ENCODE measurements at regions not wholly inside any gene's neighbourhood (a gene's known extent, or its start where the extent isn't known, plus 50 kb on each side); places are given as distances from the start of the nearest gene placed in this dataset.

- Histone ChIP-seq H3K27ac (ENCODE audit: low read depth, low read length) (no peak overlapping the region), H3K27me3 (ENCODE audit: control insufficient read depth, insufficient read depth, low read length) (peaks cover 21% of the 10 kb centered on the region), H3K4me3 (ENCODE audit: low read depth, low read length) (no peak overlapping the region), H3K9me3 (ENCODE audit: control insufficient read depth, insufficient read depth, low read length) (no peaks in the 10 kb centered on the region)
- DNase-seq (ENCODE audit: low read depth, low spot score): no peak
- CTCF ChIA-PET: no interaction called here
- no peak for TF ChIP-seq CTCF (IDR thresholded peaks at IDR 0.05; ENCODE audit: low read depth, low read length)
- POLR2A ChIA-PET: no interaction called here
Observed at GRCh38 chr12:113612076-113612728, 140.5 kb upstream of the LHX5 start.

GRCh38 chr12:113611652-113612051 lies 140.0 kb upstream of the LHX5 start:
- H3K27ac ChIP-seq (ENCODE audit: low read depth, low read length): no peak overlapping the region
- no peak overlapping the region for H3K4me3 ChIP-seq (ENCODE audit: low read depth, low read length)
- DNase-seq (ENCODE audit: low read depth, low spot score): no peak
- no peak for TF ChIP-seq CTCF (IDR thresholded peaks at IDR 0.05; ENCODE audit: low read depth, low read length)
- POLR2A ChIA-PET: no interaction called here
- peaks cover 21% of the 10 kb centered on the region for H3K27me3 ChIP-seq (ENCODE audit: control insufficient read depth, insufficient read depth, low read length)
- no peaks in the 10 kb centered on the region for H3K9me3 ChIP-seq (ENCODE audit: control insufficient read depth, insufficient read depth, low read length)
- CTCF ChIA-PET: no interaction called here

GRCh38 chr12:113610698-113611097 lies 139.0 kb upstream of the LHX5 start:
- ChIA-PET POLR2A (no interaction called here), CTCF (no interaction called here)
- H3K4me3 ChIP-seq (ENCODE audit: low read depth, low read length): no peak overlapping the region
- H3K27me3 ChIP-seq (ENCODE audit: control insufficient read depth, insufficient read depth, low read length): peaks cover 21% of the 10 kb centered on the region
- H3K27ac ChIP-seq (ENCODE audit: low read depth, low read length): no peak overlapping the region
- no peak for TF ChIP-seq CTCF (IDR thresholded peaks at IDR 0.05; ENCODE audit: low read depth, low read length)
- H3K9me3 ChIP-seq (ENCODE audit: control insufficient read depth, insufficient read depth, low read length): no peaks in the 10 kb centered on the region
- no peak for DNase-seq (ENCODE audit: low read depth, low spot score)

- CTCF ChIA-PET: no interaction called here
- Histone ChIP-seq H3K27ac (ENCODE audit: low read depth, low read length) (no peak overlapping the region), H3K4me3 (ENCODE audit: low read depth, low read length) (no peak overlapping the region), H3K9me3 (ENCODE audit: control insufficient read depth, insufficient read depth, low read length) (no peaks in the 10 kb centered on the region), H3K27me3 (ENCODE audit: control insufficient read depth, insufficient read depth, low read length) (peaks cover 21% of the 10 kb centered on the region)
- DNase-seq (ENCODE audit: low read depth, low spot score): no peak
- POLR2A ChIA-PET: no interaction called here
- no peak for TF ChIP-seq CTCF (IDR thresholded peaks at IDR 0.05; ENCODE audit: low read depth, low read length)
Observed at GRCh38 chr12:113609692-113610469, 138.2 kb upstream of the LHX5 start.

GRCh38 chr12:113604666-113605065 lies 133.0 kb upstream of the LHX5 start:
- no peak overlapping the region for H3K27ac ChIP-seq (ENCODE audit: low read depth, low read length)
- ChIA-PET POLR2A (no interaction called here), CTCF (no interaction called here)
- peaks cover 2% of the 10 kb centered on the region for H3K27me3 ChIP-seq (ENCODE audit: control insufficient read depth, insufficient read depth, low read length)
- H3K4me3 ChIP-seq (ENCODE audit: low read depth, low read length): no peak overlapping the region
- H3K9me3 ChIP-seq (ENCODE audit: control insufficient read depth, insufficient read depth, low read length): no peaks in the 10 kb centered on the region
- DNase-seq (ENCODE audit: low read depth, low spot score): no peak
- TF ChIP-seq CTCF (IDR thresholded peaks at IDR 0.05; ENCODE audit: low read depth, low read length): no peak

Measured in AG04450 (cell line).